Activated CD4-positive, alpha-beta T cell treated with anti-CD3 and anti-CD28 coated beads, Interleukin-2, amount 10 ng/mL, durations not matched to agents 7 days and 5 days (primary cell): ENCODE measurements at regions not wholly inside any gene's neighbourhood (a gene's known extent, or its start where the extent isn't known, plus 50 kb on each side); places are given as distances from the start of the nearest gene placed in this dataset.

Experiments used
- CTCF ChIA-PET: fragments of 350-600 bp; sonication (Branson Sonifier 250); formaldehyde crosslinking; loops from one replicate; lab custom pipeline; 2021; ENCODE audit warnings: antibody characterized with exemption; lab: Charles Lee
- POLR2A ChIA-PET: fragments of 350-600 bp; sonication (Branson Sonifier 250); formaldehyde crosslinking; loops from one replicate; lab custom pipeline; 2021; ENCODE audit warnings: antibody characterized with exemption; lab: Charles Lee
- DNase-seq: peaks from one replicate; pipeline ENCODE4 v3.0.0-alpha.2; 2020
- H3K27ac Mint-ChIP-seq: one replicate; pipeline ENCODE4 v1.8.0; 2021; ENCODE audit warnings: mild to moderate bottlenecking, moderate library complexity, mixed read lengths
- H3K27me3 Mint-ChIP-seq: one replicate; pipeline ENCODE4 v1.8.0; 2021; ENCODE audit warnings: mixed read lengths
- H3K36me3 Mint-ChIP-seq: one replicate; pipeline ENCODE4 v1.8.0; 2021; ENCODE audit warnings: low read depth, mixed read lengths
- H3K4me1 Mint-ChIP-seq: one replicate; pipeline ENCODE4 v1.8.0; 2021; ENCODE audit warnings: mixed read lengths
- H3K4me3 Mint-ChIP-seq: one replicate; pipeline ENCODE4 v1.8.0; 2021; ENCODE audit warnings: mild to moderate bottlenecking, moderate library complexity, mixed read lengths
- H3K9me3 Mint-ChIP-seq: one replicate; pipeline ENCODE4 v1.8.0; 2021; ENCODE audit warnings: mixed read lengths

DNA sequence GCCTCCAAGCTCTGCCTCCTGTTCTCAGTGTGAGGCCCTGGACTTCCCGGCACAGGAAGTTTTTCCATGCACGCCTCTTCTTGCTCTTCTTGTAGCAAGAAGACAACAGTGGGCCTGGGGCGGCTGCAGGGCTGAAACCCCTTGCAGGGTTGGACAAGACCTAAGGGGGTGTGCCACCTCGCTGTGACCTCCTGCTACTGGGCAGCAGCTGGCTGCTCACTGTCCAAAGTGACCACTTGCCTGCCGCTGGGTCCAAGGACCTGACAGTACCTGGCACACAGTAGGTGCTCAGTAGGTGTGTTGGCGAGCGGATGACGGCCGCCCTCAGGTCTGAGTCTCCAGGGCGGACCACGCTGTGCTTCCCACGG, 331.6 kb downstream of the C16orf95 start:
- ChIA-PET POLR2A (no interaction called here), CTCF (no interaction called here)
- peaks cover 4% of the 10 kb centered on the region for H3K27me3 Mint-ChIP-seq
- peaks cover 3% of the 10 kb centered on the region for H3K9me3 Mint-ChIP-seq
- H3K4me1 Mint-ChIP-seq: peaks cover 4% of the 10 kb centered on the region
- H3K36me3 Mint-ChIP-seq: no peaks in the 10 kb centered on the region
- no peak overlapping the region for H3K4me3 Mint-ChIP-seq
- H3K27ac Mint-ChIP-seq: no peak overlapping the region
- no peak for DNase-seq

GRCh38 chr16:86986136-86986535, 331.1 kb downstream of the C16orf95 start:
- Mint-ChIP-seq H3K36me3 (no peaks in the 10 kb centered on the region), H3K4me1 (peaks cover 5% of the 10 kb centered on the region), H3K4me3 (no peak overlapping the region), H3K27me3 (peaks cover 6% of the 10 kb centered on the region), H3K27ac (no peak overlapping the region), H3K9me3 (peaks cover 3% of the 10 kb centered on the region)
- CTCF ChIA-PET: no interaction called here
- no peak for DNase-seq
- POLR2A ChIA-PET: no interaction called here

- Mint-ChIP-seq H3K9me3 (peaks cover 3% of the 10 kb centered on the region), H3K4me3 (no peak overlapping the region), H3K36me3 (no peaks in the 10 kb centered on the region), H3K4me1 (peaks cover 5% of the 10 kb centered on the region), H3K27me3 (peaks cover 6% of the 10 kb centered on the region), H3K27ac (peak overlapping the region; percentile 2)
- CTCF ChIA-PET: no interaction called here
- no peak for DNase-seq
- POLR2A ChIA-PET: no interaction called here
These were observed 330.2 kb downstream of the C16orf95 start for GRCh38 chr16:86986809-86987487.

- CTCF ChIA-PET: no interaction called here
- Mint-ChIP-seq H3K36me3 (no peaks in the 10 kb centered on the region), H3K27ac (no peak overlapping the region), H3K4me3 (no peak overlapping the region), H3K4me1 (peaks cover 5% of the 10 kb centered on the region), H3K27me3 (peaks cover 6% of the 10 kb centered on the region), H3K9me3 (peaks cover 3% of the 10 kb centered on the region)
- POLR2A ChIA-PET: no interaction called here
- DNase-seq: no peak
These were observed 329.2 kb downstream of the C16orf95 start for GRCh38 chr16:86987746-86988670.

DNA sequence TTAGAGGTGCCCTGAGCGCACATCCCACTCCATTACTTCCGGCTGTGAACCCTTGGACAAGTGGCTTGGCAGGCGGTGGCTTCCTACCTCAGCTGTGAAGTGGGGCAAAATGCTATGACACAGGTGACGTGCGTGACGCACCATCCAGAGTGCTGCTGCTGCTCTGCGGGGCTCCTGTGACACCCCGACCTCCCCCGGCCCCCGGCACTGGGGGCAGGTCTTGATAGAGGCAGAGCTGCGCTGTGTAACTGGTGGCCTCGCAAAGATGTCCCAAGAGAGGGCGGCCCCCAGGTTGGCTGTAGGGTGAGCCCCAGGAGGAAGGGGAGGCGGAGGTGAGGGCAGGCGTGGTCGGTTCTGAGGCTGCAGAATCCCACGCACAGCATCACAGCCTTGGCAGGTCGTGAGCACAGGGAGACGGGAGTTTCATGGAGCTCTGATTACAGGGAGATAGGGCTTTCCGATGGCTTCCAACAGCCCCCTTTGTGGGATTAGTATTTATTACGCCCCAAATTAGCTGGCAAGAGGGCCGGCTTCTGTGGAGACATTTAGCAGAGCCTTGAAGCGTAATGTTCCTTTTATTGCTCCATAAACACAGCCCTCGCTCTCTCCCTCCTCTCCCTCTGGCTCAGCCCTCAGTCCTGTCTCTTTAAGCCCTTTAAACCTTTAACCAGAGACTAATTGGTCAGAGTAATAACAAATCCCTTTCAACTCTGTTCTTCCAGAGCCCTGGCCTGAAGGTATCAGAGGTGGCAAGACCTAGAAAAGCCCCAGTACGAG, 328.1 kb downstream of the C16orf95 start:
- Mint-ChIP-seq H3K9me3 (peaks cover 3% of the 10 kb centered on the region), H3K36me3 (no peaks in the 10 kb centered on the region), H3K4me1 (peaks cover 5% of the 10 kb centered on the region), H3K27me3 (peaks cover 6% of the 10 kb centered on the region), H3K4me3 (no peak overlapping the region), H3K27ac (no peak overlapping the region)
- no peak for DNase-seq
- POLR2A ChIA-PET: no interaction called here
- CTCF ChIA-PET: no interaction called here

GRCh38 chr16:86990451-86990850, 326.7 kb downstream of the C16orf95 start:
- no peaks in the 10 kb centered on the region for H3K36me3 Mint-ChIP-seq
- peaks cover 5% of the 10 kb centered on the region for H3K4me1 Mint-ChIP-seq
- H3K27ac Mint-ChIP-seq: no peak overlapping the region
- ChIA-PET CTCF (interaction anchor here (0.6 kb wide), 1 partner anchor 136 kb away, joined by 3 read pairs; no protein-coding TSS in a partner anchor), POLR2A (no interaction called here)
- DNase-seq: no peak
- H3K9me3 Mint-ChIP-seq: peaks cover 3% of the 10 kb centered on the region
- H3K27me3 Mint-ChIP-seq: peaks cover 9% of the 10 kb centered on the region
- no peak overlapping the region for H3K4me3 Mint-ChIP-seq

DNA sequence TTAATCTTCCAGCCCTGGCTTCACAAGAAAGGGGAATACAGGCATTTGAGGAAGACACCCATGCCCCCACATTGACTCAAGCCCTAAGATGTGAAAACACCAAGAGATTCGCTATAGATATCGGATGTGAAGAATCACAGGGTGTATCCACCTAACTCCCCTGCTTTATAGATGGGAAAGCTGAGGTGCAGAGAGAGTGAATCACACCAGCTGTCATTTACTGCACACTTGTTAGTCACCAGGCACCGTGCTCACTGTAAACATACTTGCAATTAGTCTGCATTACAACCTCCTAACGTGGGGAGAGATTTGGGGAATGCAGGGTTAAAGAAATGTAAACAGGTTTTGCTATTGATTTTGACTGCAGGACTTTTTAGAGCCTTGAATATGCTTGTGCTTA, 325.5 kb downstream of the C16orf95 start:
- ChIA-PET CTCF (no interaction called here), POLR2A (no interaction called here)
- Mint-ChIP-seq H3K36me3 (no peaks in the 10 kb centered on the region), H3K4me3 (no peak overlapping the region), H3K9me3 (peaks cover 3% of the 10 kb centered on the region), H3K27me3 (peaks cover 9% of the 10 kb centered on the region), H3K27ac (no peak overlapping the region), H3K4me1 (peaks cover 5% of the 10 kb centered on the region)
- DNase-seq: no peak

DNA sequence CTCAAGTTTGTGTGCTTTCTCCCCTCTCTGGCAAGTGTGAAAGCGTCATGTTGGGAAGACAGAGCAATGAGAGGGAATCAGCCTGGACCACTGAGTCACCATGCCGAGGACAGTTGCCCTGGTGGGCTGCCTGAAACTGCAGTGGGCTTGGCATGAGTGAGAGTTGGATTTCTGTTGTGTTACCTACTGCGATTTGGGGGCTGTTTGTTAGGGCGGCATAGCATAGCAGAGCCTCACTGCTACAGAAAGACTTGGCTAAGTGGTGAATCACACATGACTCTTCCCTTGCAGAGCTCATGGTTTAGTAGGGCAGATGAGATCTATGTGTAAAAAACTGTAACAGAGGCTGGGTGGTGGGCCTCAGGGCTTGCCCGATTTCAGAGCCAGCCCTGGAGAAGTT, 324.6 kb downstream of the C16orf95 start:
- Mint-ChIP-seq H3K36me3 (no peaks in the 10 kb centered on the region), H3K4me1 (peaks cover 5% of the 10 kb centered on the region), H3K27me3 (peaks cover 9% of the 10 kb centered on the region), H3K9me3 (peaks cover under 1% of the 10 kb centered on the region), H3K4me3 (no peak overlapping the region), H3K27ac (no peak overlapping the region)
- DNase-seq: no peak
- CTCF ChIA-PET: no interaction called here
- POLR2A ChIA-PET: no interaction called here

DNA sequence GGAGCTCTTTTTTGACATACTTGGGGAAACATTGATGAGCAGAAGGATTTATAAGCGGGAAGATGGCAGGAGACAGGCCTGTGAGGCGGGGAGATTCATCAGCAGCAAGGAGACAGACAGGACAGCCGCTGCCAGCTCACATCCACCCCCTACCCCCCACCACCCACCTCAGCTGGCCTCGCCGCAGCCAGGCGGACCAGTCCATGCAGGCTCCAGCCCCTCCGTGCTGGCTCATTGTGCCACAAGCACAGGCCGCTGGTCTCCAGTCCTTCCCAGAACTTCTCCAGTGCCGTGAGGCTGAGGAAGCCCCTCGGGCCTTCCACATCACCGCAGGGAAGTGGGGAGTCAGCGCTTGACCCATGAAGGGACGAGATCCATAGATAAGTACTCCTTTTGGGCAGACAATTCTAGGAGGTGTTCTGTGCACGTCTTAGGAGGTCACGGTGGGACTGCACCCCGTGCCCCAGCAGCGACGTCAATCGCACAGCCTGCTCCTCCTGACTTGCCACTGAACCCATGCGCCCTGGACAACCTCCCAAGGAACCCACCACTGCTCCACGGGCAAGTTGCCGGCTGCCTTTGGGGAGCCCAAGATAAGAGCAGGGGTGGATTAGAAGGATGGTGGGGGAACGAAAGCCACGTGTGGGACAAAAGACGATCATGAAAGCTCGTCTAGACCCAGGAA, 323.6 kb downstream of the C16orf95 start:
- DNase-seq: no peak
- Mint-ChIP-seq H3K36me3 (no peaks in the 10 kb centered on the region), H3K27me3 (peaks cover 9% of the 10 kb centered on the region), H3K9me3 (no peaks in the 10 kb centered on the region), H3K4me3 (no peak overlapping the region), H3K27ac (no peak overlapping the region), H3K4me1 (peaks cover 5% of the 10 kb centered on the region)
- ChIA-PET POLR2A (no interaction called here), CTCF (no interaction called here)

DNA sequence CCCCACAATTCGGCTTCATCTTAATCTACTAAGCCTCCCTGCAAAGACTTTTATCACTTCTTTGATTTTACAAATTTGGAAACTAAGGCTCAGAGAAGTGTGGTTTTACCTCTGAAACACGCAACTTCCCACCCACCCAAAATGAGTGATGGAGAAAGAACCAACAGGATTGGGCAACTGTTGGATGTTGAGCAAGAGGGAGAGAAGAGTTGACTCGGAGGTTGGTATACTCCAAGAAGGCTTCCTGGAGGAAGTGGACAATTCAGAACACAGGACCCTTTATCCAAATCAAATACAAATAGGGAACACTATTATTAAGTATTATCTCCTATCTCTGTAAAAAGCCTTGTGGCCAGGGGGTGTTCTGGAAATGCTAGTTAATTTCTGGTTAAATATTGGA, 323.0 kb downstream of the C16orf95 start:
- DNase-seq: no peak
- H3K4me1 Mint-ChIP-seq: peaks cover 5% of the 10 kb centered on the region
- H3K36me3 Mint-ChIP-seq: no peaks in the 10 kb centered on the region
- POLR2A ChIA-PET: no interaction called here
- H3K27me3 Mint-ChIP-seq: peaks cover 9% of the 10 kb centered on the region
- no peak overlapping the region for H3K4me3 Mint-ChIP-seq
- H3K9me3 Mint-ChIP-seq: no peaks in the 10 kb centered on the region
- CTCF ChIA-PET: no interaction called here
- H3K27ac Mint-ChIP-seq: no peak overlapping the region

DNA sequence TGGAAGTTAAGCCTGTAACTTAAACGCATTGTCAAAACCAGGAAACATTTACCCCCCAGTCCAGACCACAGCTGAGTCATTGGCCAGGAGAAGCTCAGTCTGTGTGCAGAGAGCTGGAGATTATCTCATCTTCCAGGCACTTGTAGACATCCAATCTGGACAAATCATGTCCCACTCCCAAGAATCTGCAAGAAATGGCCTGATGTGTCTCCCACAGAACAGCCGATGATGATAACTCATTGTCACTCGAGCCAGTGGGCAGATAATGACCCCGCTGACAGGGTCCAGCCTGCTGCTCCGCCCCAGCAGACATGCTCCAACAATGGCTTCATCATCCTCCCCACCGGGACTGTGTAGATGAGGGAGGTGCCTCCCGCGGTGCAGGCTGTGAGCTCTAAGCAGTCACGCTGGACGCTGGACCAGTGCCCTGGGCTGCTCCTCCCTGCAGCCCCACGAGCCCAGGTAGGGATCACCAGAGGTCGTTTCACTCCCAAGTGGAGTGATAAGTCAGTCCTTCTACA, 322.5 kb downstream of the C16orf95 start:
- H3K27ac Mint-ChIP-seq: no peak overlapping the region
- ChIA-PET POLR2A (no interaction called here), CTCF (no interaction called here)
- H3K4me1 Mint-ChIP-seq: peaks cover 5% of the 10 kb centered on the region
- no peak for DNase-seq
- no peaks in the 10 kb centered on the region for H3K36me3 Mint-ChIP-seq
- no peak overlapping the region for H3K4me3 Mint-ChIP-seq
- no peaks in the 10 kb centered on the region for H3K9me3 Mint-ChIP-seq
- H3K27me3 Mint-ChIP-seq: peaks cover 9% of the 10 kb centered on the region

GRCh38 chr16:86995456-86995855, 321.7 kb downstream of the C16orf95 start:
- Mint-ChIP-seq H3K27me3 (peaks cover 6% of the 10 kb centered on the region), H3K36me3 (no peaks in the 10 kb centered on the region), H3K4me3 (no peak overlapping the region), H3K9me3 (no peaks in the 10 kb centered on the region), H3K4me1 (peaks cover 2% of the 10 kb centered on the region), H3K27ac (no peak overlapping the region)
- DNase-seq: no peak
- ChIA-PET CTCF (no interaction called here), POLR2A (no interaction called here)
